ENCODE measurements at regions not wholly inside any gene's neighbourhood (a gene's known extent, or its start where the extent isn't known, plus 50 kb on each side); places are given as distances from the start of the nearest gene placed in this dataset.

DNA sequence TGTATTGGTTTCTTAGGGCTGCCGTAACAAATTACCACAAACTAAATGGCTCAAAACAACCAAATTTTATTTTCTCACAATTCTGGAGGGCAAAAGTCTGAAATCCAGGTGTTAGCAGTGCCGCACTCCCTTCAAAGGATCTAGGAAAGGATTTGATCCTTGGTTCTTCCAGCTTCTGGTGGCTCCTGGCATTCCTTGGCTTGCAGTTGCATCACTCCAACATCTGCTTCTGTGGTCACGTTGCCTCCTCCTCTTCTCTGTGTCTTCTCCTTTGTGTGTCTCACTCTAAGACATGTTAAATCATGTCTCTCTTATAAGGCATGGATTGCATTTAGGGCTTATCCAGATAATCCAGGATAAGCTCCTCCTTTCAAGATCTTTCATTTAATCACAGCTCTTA lies 262.2 kb downstream of the MEX3B start:
- H3K9me3 ChIP-seq (ENCODE audit: control extremely low read depth in 1 of 5, control insufficient read depth in 4 of 5, insufficient read depth in 2 of 5, low read depth in 1 of 5, low read length in 4 of 5), result no peaks in the 10 kb centered on the region
- no peaks in the 10 kb centered on the region for H3K27me3 ChIP-seq (replicated peaks in 2 of 5; ENCODE audit: control insufficient read depth in 4 of 5, insufficient read depth in 5 of 5, low read length in 4 of 5)
- no peak for DNase-seq
- WGBS (ENCODE audit: insufficient coverage), result 100% methylated on average over 3 of the region's 3 CpGs
- POLR2A ChIA-PET, result no interaction called here
- no peaks in the 10 kb centered on the region for H3K36me3 ChIP-seq (ENCODE audit: control insufficient read depth in 4 of 4, insufficient read depth in 4 of 4, low read length in 3 of 4)
- no peak overlapping the region for H3K27ac ChIP-seq (ENCODE audit: insufficient read depth in 1 of 2, low read depth in 1 of 2, low read length in 2 of 2, poor library complexity in 1 of 2, severe bottlenecking in 2 of 2)
- CTCF ChIA-PET, result no interaction called here
- no peak overlapping the region for H3K4me3 ChIP-seq (ENCODE audit: control insufficient read depth in 1 of 7, extremely low read depth in 1 of 7, insufficient read depth in 4 of 7, low read depth in 2 of 7, low read length in 6 of 7)
- H3K4me1 ChIP-seq (ENCODE audit: control extremely low read depth in 1 of 4, control insufficient read depth in 4 of 4, insufficient read depth in 4 of 4, low read length in 3 of 4), result peaks cover 0 to 13% (median 4%) of the 10 kb centered on the region in 4 experiments

DNA sequence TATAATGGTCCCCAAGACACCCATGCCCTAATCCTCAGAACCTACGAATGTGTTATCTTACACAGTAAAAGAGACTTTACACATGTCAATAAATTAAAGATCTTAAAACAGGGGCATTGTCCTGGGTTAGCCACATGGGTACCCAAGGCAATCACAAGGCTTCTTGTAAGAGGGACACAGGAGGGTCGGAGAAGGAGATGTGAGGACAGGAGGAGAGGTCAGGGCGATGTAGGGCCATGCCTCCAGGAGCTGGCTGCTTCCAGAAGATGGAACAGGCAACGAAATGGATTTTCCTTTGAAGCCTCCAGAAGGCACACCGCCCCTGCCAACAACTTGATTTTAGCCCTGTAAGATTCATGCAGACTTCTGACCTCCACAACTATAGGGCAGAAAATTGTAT lies 262.7 kb downstream of the MEX3B start:
- Histone ChIP-seq H3K9me3 (ENCODE audit: control extremely low read depth in 1 of 5, control insufficient read depth in 4 of 5, insufficient read depth in 2 of 5, low read depth in 1 of 5, low read length in 4 of 5) (no peaks in the 10 kb centered on the region), H3K27me3 (replicated peaks in 2 of 5; ENCODE audit: control insufficient read depth in 4 of 5, insufficient read depth in 5 of 5, low read length in 4 of 5) (no peaks in the 10 kb centered on the region), H3K4me3 (ENCODE audit: control insufficient read depth in 1 of 7, extremely low read depth in 1 of 7, insufficient read depth in 4 of 7, low read depth in 2 of 7, low read length in 6 of 7) (no peak overlapping the region), H3K4me1 (ENCODE audit: control extremely low read depth in 1 of 4, control insufficient read depth in 4 of 4, insufficient read depth in 4 of 4, low read length in 3 of 4) (peaks cover 0 to 13% (median 4%) of the 10 kb centered on the region in 4 experiments), H3K27ac (ENCODE audit: insufficient read depth in 1 of 2, low read depth in 1 of 2, low read length in 2 of 2, poor library complexity in 1 of 2, severe bottlenecking in 2 of 2) (no peak overlapping the region), H3K36me3 (ENCODE audit: control insufficient read depth in 4 of 4, insufficient read depth in 4 of 4, low read length in 3 of 4) (no peaks in the 10 kb centered on the region)
- no peak for DNase-seq
- 97% methylated on average over 5 of the region's 5 CpGs for WGBS (ENCODE audit: insufficient coverage)
- ChIA-PET POLR2A (no interaction called here), CTCF (no interaction called here)

DNA sequence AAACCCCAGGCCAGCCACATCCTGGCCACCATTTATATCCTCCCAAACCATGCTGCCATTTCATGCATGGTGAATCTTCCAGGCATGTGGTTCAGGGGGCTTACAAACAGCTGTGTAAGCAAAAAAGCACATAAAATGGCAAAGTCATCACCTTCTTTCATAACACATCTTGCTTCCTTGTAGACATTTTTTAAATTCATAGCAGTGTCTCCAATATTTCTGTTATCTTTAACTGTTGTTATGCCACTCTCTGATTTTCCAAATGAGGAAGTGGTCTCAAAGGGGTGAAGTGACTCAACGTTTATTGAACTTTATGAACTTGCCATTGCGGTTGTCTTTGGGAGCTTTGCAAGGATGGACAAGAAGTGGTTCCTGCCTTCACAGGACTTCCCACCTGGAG lies 264.4 kb downstream of the MEX3B start:
- H3K27ac ChIP-seq (ENCODE audit: insufficient read depth in 1 of 2, low read depth in 1 of 2, low read length in 2 of 2, poor library complexity in 1 of 2, severe bottlenecking in 2 of 2), result no peak overlapping the region
- DNase-seq, result peak; percentile 38 to 89 (median 85)
- H3K4me1 ChIP-seq (ENCODE audit: control extremely low read depth in 1 of 4, control insufficient read depth in 4 of 4, insufficient read depth in 4 of 4, low read length in 3 of 4), result peaks cover 0 to 13% (median 4%) of the 10 kb centered on the region in 4 experiments
- ChIA-PET POLR2A (no interaction called here), CTCF (no interaction called here)
- no peak overlapping the region for H3K4me3 ChIP-seq (ENCODE audit: control insufficient read depth in 1 of 7, extremely low read depth in 1 of 7, insufficient read depth in 4 of 7, low read depth in 2 of 7, low read length in 6 of 7)
- H3K36me3 ChIP-seq (ENCODE audit: control insufficient read depth in 4 of 4, insufficient read depth in 4 of 4, low read length in 3 of 4), result no peaks in the 10 kb centered on the region
- H3K27me3 ChIP-seq (replicated peaks in 2 of 5; ENCODE audit: control insufficient read depth in 4 of 5, insufficient read depth in 5 of 5, low read length in 4 of 5), result no peaks in the 10 kb centered on the region
- H3K9me3 ChIP-seq (ENCODE audit: control extremely low read depth in 1 of 5, control insufficient read depth in 4 of 5, insufficient read depth in 2 of 5, low read depth in 1 of 5, low read length in 4 of 5), result no peaks in the 10 kb centered on the region
- 25% methylated on average over 2 of the region's 2 CpGs for WGBS (ENCODE audit: insufficient coverage)

DNA sequence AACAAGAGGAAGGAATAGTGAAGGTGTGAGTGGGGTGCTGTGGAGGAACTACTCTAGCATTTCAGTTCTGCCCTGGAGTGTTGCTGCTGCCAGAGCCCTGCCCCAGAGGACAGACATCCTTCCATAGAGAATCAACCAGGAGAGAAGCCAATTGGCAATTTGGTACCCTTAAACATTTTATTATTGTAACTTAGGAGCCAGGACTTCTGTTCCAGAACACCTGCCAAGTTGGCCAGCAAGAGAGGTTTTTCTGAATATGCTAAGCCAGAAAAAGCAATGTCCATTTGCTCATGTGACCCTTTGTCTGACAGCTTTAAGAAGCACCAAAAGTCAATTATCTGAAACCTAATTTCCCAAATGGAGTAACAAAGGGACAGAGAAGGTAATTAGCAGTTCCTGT lies 264.9 kb downstream of the MEX3B start:
- ChIA-PET POLR2A (no interaction called here), CTCF (no interaction called here)

DNA sequence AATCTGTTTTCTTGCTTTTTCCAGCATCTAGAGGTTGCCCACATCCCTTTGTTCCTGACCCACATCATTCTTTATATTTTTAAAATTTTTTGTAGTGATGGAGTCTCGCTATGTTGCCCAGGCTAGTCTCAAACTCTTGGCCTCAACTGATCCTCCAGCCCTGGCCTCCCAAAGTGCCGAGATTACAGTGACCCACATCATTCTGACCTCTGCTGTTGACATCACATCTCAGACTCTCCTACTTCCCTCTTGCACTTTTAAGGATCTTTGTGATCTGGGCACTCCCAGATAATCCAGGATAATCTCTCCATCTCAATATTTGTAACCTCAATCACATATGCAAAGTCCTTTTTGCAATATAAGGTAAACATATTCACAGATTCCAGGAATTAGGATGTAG lies 266.6 kb downstream of the MEX3B start:
- POLR2A ChIA-PET, result no interaction called here
- H3K4me3 ChIP-seq (ENCODE audit: control insufficient read depth in 1 of 7, extremely low read depth in 1 of 7, insufficient read depth in 4 of 7, low read depth in 2 of 7, low read length in 6 of 7), result no peak overlapping the region
- CTCF ChIA-PET, result no interaction called here
- H3K36me3 ChIP-seq (ENCODE audit: control insufficient read depth in 4 of 4, insufficient read depth in 4 of 4, low read length in 3 of 4), result no peaks in the 10 kb centered on the region
- H3K27me3 ChIP-seq (replicated peaks in 2 of 5; ENCODE audit: control insufficient read depth in 4 of 5, insufficient read depth in 5 of 5, low read length in 4 of 5), result no peaks in the 10 kb centered on the region
- H3K9me3 ChIP-seq (ENCODE audit: control extremely low read depth in 1 of 5, control insufficient read depth in 4 of 5, insufficient read depth in 2 of 5, low read depth in 1 of 5, low read length in 4 of 5), result no peaks in the 10 kb centered on the region
- DNase-seq, result no peak
- H3K4me1 ChIP-seq (ENCODE audit: control extremely low read depth in 1 of 4, control insufficient read depth in 4 of 4, insufficient read depth in 4 of 4, low read length in 3 of 4), result peaks cover 0 to 13% (median 4%) of the 10 kb centered on the region in 4 experiments
- WGBS (ENCODE audit: insufficient coverage), result 100% methylated on average over 2 of the region's 2 CpGs
- no peak overlapping the region for H3K27ac ChIP-seq (ENCODE audit: insufficient read depth in 1 of 2, low read depth in 1 of 2, low read length in 2 of 2, poor library complexity in 1 of 2, severe bottlenecking in 2 of 2)

More for the DNA sequence above, 264.9 kb downstream of the MEX3B start:
- Histone ChIP-seq H3K27me3 (replicated peaks in 2 of 5; ENCODE audit: control insufficient read depth in 4 of 5, insufficient read depth in 5 of 5, low read length in 4 of 5) (no peaks in the 10 kb centered on the region), H3K36me3 (ENCODE audit: control insufficient read depth in 4 of 4, insufficient read depth in 4 of 4, low read length in 3 of 4) (no peaks in the 10 kb centered on the region), H3K4me3 (ENCODE audit: control insufficient read depth in 1 of 7, extremely low read depth in 1 of 7, insufficient read depth in 4 of 7, low read depth in 2 of 7, low read length in 6 of 7) (no peak overlapping the region), H3K9me3 (ENCODE audit: control extremely low read depth in 1 of 5, control insufficient read depth in 4 of 5, insufficient read depth in 2 of 5, low read depth in 1 of 5, low read length in 4 of 5) (no peaks in the 10 kb centered on the region), H3K27ac (ENCODE audit: insufficient read depth in 1 of 2, low read depth in 1 of 2, low read length in 2 of 2, poor library complexity in 1 of 2, severe bottlenecking in 2 of 2) (no peak overlapping the region), H3K4me1 (ENCODE audit: control extremely low read depth in 1 of 4, control insufficient read depth in 4 of 4, insufficient read depth in 4 of 4, low read length in 3 of 4) (peaks cover 0 to 13% (median 4%) of the 10 kb centered on the region in 4 experiments)
- no peak for DNase-seq

DNA sequence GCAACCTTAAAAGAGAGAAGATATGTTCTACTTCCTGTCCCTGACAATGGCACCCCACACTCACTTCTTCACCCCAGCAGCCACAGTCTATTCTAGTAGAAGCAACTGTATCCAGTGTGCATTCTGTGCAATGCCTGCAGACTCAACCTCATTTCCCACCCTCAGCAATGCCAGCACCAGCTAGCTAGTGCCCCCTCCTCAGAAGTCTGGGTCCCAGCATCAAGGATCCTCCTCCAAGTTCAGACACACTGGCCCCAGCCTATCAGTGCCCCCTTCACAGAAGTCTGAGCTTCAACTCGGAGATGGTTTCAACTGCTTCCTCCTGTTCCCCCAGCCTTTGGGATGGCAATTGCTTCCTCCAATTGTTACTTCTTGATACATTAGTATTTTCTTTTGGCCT lies 268.3 kb downstream of the MEX3B start:
- POLR2A ChIA-PET, result no interaction called here
- Histone ChIP-seq H3K27me3 (replicated peaks in 2 of 5; ENCODE audit: control insufficient read depth in 4 of 5, insufficient read depth in 5 of 5, low read length in 4 of 5) (no peaks in the 10 kb centered on the region), H3K4me1 (ENCODE audit: control extremely low read depth in 1 of 4, control insufficient read depth in 4 of 4, insufficient read depth in 4 of 4, low read length in 3 of 4) (peaks cover 0 to 13% (median 4%) of the 10 kb centered on the region in 4 experiments), H3K9me3 (ENCODE audit: control extremely low read depth in 1 of 5, control insufficient read depth in 4 of 5, insufficient read depth in 2 of 5, low read depth in 1 of 5, low read length in 4 of 5) (no peaks in the 10 kb centered on the region), H3K27ac (ENCODE audit: insufficient read depth in 1 of 2, low read depth in 1 of 2, low read length in 2 of 2, poor library complexity in 1 of 2, severe bottlenecking in 2 of 2) (no peak overlapping the region), H3K36me3 (ENCODE audit: control insufficient read depth in 4 of 4, insufficient read depth in 4 of 4, low read length in 3 of 4) (no peaks in the 10 kb centered on the region), H3K4me3 (ENCODE audit: control insufficient read depth in 1 of 7, extremely low read depth in 1 of 7, insufficient read depth in 4 of 7, low read depth in 2 of 7, low read length in 6 of 7) (no peak overlapping the region)
- WGBS (ENCODE audit: insufficient coverage), result no CpG with 5 or more reads among the region's 1 CpG
- DNase-seq, result no peak
- CTCF ChIA-PET, result no interaction called here

DNA sequence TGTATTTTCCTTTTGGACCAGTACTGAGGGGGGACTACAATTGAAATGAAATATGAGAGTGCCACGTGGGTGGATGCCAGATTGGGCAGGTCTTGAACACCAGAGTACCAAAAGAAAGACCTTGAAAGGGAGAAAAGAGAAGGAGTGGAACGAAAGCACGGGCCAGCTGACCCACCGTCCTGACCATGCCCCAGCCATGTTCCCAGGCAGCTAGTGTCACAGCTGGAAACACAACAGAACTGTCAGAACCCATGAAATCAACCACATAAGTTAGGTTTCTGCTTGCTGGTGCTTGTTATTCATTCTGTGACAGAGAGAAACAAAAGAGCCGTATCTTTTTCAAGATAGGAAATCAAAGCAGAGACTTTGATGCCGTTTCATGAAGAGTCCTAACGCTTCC lies 268.8 kb downstream of the MEX3B start:
- H3K4me1 ChIP-seq (ENCODE audit: control extremely low read depth in 1 of 4, control insufficient read depth in 4 of 4, insufficient read depth in 4 of 4, low read length in 3 of 4), result peaks cover 0 to 11% (median 3%) of the 10 kb centered on the region in 4 experiments
- WGBS (ENCODE audit: insufficient coverage), result 100% methylated on average over 2 of the region's 7 CpGs
- H3K9me3 ChIP-seq (ENCODE audit: control extremely low read depth in 1 of 5, control insufficient read depth in 4 of 5, insufficient read depth in 2 of 5, low read depth in 1 of 5, low read length in 4 of 5), result no peaks in the 10 kb centered on the region
- no peaks in the 10 kb centered on the region for H3K27me3 ChIP-seq (replicated peaks in 2 of 5; ENCODE audit: control insufficient read depth in 4 of 5, insufficient read depth in 5 of 5, low read length in 4 of 5)
- no peak overlapping the region for H3K4me3 ChIP-seq (ENCODE audit: control insufficient read depth in 1 of 7, extremely low read depth in 1 of 7, insufficient read depth in 4 of 7, low read depth in 2 of 7, low read length in 6 of 7)
- ChIA-PET CTCF (no interaction called here), POLR2A (no interaction called here)
- DNase-seq, result no peak
- no peak overlapping the region for H3K27ac ChIP-seq (ENCODE audit: insufficient read depth in 1 of 2, low read depth in 1 of 2, low read length in 2 of 2, poor library complexity in 1 of 2, severe bottlenecking in 2 of 2)
- no peaks in the 10 kb centered on the region for H3K36me3 ChIP-seq (ENCODE audit: control insufficient read depth in 4 of 4, insufficient read depth in 4 of 4, low read length in 3 of 4)

Measured in common myeloid progenitor, CD34-positive (primary cell).